SK-N-SH treated with all-trans-retinoic acid at 6 μM for 48 hours (cell line): ENCODE measurements at regions not wholly inside any gene's neighbourhood (a gene's known extent, or its start where the extent isn't known, plus 50 kb on each side); places are given as distances from the start of the nearest gene placed in this dataset.

Source experiments
- CSDC2 ChIP-seq: fragments of 250-450 bp; sonication (Bioruptor Pico); IDR thresholded peaks from 2 replicates; pipeline ENCODE4 v1.5.0; 2020; ENCODE audit warnings: mild to moderate bottlenecking, moderate library complexity
- TCF4 ChIP-seq: fragments of 250-450 bp; sonication (Bioruptor Pico); IDR thresholded peaks from 2 replicates; pipeline ENCODE4 v1.8.0; 2021; ENCODE audit warnings: mild to moderate bottlenecking, moderate library complexity, borderline replicate concordance
- ZFP3 ChIP-seq: fragments of 250-450 bp; sonication (Bioruptor Pico); IDR thresholded peaks from 2 replicates; pipeline ENCODE4 v1.5.0; 2020; ENCODE audit warnings: mild to moderate bottlenecking, moderate library complexity
- ZNF565 ChIP-seq: fragments of 450-650 bp; formaldehyde crosslinking; conservative IDR thresholded peaks from 2 replicates; pipeline ENCODE4 v1.5.0; 2020; ENCODE audit warnings: low read depth, mild to moderate bottlenecking, moderate library complexity
- ZNF70 ChIP-seq: fragments of 450-650 bp; formaldehyde crosslinking; IDR thresholded peaks from 2 replicates; pipeline ENCODE4 v1.5.0; 2020; ENCODE audit warnings: mild to moderate bottlenecking, moderate library complexity
- TF ChIP-seq, protein P1 (sequence below): fragments of 250-450 bp; sonication (Bioruptor Pico); IDR thresholded peaks from 2 replicates; pipeline ENCODE4 v1.8.0; 2021; ENCODE audit warnings: low read depth, mild to moderate bottlenecking, moderate library complexity, borderline replicate concordance
- TF ChIP-seq, protein P2 (sequence below): fragments of 250-450 bp; sonication (Bioruptor Pico); IDR thresholded peaks from 2 replicates; pipeline ENCODE4 v1.5.1; 2021; ENCODE audit warnings: mild to moderate bottlenecking, moderate library complexity
- TF ChIP-seq, protein P3 (sequence below): fragments of 250-450 bp; sonication (Bioruptor Pico); IDR thresholded peaks from 2 replicates; pipeline ENCODE4 v1.5.1; 2020; ENCODE audit warnings: low read depth, mild to moderate bottlenecking, moderate library complexity

DNA sequence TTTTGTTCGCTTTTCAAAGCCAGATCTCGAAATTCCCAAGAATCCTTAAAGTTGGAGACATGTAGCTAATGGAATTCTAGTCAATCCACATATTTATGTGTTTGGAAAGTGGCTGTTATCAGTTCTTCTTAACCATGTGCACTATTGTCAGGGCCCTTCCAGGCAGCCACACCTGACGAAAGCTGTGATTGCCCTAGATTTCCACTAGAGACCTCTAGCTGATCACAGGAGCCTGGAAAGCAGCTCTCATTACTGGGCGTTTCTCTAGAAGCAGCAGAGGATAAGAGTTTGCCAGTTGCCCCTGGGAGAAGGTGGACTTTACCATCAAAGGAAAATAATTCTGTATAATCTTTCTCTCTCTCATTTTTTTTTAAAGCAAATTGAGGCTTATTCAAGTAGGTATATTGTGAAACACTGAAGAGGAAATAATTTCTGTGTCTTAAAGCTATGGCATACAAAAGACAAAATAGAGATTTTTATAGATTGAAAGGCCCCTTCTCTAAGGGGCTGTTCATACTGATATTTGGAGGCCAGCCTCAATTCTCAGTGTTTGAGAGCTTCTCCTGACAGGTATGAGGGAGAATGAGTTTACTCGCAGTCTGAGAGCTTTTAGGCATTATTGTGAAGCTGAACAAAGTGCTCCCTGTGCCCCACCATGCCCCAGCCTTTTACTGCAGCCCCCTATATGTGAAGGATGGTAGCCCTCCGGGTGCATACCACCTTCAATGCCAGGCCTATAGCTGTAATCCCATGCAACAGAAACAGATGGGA is 405.4 kb upstream of the ACTBL2 start:
- TF ChIP-seq, protein P1, sequence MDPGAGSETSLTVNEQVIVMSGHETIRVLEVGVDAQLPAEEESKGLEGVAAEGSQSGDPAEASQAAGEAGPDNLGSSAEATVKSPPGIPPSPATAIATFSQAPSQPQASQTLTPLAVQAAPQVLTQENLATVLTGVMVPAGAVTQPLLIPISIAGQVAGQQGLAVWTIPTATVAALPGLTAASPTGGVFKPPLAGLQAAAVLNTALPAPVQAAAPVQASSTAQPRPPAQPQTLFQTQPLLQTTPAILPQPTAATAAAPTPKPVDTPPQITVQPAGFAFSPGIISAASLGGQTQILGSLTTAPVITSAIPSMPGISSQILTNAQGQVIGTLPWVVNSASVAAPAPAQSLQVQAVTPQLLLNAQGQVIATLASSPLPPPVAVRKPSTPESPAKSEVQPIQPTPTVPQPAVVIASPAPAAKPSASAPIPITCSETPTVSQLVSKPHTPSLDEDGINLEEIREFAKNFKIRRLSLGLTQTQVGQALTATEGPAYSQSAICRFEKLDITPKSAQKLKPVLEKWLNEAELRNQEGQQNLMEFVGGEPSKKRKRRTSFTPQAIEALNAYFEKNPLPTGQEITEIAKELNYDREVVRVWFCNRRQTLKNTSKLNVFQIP (CRISPR knock-in tag), result no peak
- TF ChIP-seq ZFP3 (CRISPR knock-in tag) (no peak), TCF4 (CRISPR knock-in tag) (no peak), CSDC2 (CRISPR knock-in tag) (no peak), ZNF565 (no peak), ZNF70 (CRISPR knock-in tag) (no peak)
- TF ChIP-seq, protein P2, sequence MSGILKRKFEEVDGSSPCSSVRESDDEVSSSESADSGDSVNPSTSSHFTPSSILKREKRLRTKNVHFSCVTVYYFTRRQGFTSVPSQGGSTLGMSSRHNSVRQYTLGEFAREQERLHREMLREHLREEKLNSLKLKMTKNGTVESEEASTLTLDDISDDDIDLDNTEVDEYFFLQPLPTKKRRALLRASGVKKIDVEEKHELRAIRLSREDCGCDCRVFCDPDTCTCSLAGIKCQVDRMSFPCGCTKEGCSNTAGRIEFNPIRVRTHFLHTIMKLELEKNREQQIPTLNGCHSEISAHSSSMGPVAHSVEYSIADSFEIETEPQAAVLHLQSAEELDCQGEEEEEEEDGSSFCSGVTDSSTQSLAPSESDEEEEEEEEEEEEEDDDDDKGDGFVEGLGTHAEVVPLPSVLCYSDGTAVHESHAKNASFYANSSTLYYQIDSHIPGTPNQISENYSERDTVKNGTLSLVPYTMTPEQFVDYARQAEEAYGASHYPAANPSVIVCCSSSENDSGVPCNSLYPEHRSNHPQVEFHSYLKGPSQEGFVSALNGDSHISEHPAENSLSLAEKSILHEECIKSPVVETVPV (CRISPR knock-in tag), result no peak
- TF ChIP-seq, protein P3, sequence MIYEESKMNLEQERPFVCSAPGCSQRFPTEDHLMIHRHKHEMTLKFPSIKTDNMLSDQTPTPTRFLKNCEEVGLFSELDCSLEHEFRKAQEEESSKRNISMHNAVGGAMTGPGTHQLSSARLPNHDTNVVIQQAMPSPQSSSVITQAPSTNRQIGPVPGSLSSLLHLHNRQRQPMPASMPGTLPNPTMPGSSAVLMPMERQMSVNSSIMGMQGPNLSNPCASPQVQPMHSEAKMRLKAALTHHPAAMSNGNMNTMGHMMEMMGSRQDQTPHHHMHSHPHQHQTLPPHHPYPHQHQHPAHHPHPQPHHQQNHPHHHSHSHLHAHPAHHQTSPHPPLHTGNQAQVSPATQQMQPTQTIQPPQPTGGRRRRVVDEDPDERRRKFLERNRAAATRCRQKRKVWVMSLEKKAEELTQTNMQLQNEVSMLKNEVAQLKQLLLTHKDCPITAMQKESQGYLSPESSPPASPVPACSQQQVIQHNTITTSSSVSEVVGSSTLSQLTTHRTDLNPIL, result no peak
